ENCODE measurements at regions not wholly inside any gene's neighbourhood (a gene's known extent, or its start where the extent isn't known, plus 50 kb on each side); places are given as distances from the start of the nearest gene placed in this dataset.

DNA sequence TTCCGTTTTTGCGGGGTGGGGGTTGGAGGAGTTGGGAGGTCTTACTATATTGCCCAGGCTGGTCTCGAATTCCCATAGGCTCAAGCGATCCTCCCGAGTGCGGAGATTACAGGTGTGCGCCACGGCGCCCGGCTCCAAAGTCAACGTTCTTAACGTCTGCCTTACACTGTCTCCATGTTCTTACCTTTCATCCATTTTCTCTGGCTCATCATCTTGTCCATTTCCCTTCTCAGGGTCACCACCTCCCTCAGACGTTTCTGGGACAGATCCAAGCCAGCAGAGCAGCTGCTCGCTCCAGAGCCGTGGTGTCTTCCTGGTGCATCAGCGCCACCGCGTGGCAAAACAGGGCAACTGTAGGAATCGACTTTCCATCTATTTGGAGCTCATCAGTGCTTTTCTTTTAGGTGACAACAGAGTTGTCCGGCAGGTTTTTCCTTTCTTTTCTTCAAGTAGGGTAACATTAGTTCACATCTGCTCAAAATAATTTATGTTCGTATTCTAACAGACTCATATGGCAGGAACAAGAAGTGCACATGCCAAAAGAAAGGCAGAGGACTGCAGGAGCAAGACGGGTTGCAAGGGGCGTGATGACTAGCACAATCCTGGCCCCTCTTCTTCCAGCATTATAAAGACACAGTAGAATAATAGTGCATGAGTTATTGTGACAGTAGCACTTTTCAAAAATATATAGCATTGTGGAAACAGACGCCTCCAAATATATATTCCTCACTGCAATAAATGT is 103.1 kb upstream of the ABCC4 start (continued):
- TF ChIP-seq, protein P1, sequence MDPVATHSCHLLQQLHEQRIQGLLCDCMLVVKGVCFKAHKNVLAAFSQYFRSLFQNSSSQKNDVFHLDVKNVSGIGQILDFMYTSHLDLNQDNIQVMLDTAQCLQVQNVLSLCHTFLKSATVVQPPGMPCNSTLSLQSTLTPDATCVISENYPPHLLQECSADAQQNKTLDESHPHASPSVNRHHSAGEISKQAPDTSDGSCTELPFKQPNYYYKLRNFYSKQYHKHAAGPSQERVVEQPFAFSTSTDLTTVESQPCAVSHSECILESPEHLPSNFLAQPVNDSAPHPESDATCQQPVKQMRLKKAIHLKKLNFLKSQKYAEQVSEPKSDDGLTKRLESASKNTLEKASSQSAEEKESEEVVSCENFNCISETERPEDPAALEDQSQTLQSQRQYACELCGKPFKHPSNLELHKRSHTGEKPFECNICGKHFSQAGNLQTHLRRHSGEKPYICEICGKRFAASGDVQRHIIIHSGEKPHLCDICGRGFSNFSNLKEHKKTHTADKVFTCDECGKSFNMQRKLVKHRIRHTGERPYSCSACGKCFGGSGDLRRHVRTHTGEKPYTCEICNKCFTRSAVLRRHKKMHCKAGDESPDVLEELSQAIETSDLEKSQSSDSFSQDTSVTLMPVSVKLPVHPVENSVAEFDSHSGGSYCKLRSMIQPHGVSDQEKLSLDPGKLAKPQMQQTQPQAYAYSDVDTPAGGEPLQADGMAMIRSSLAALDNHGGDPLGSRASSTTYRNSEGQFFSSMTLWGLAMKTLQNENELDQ (tag by site-specific recombination; IDR thresholded peaks at IDR 0.05; ENCODE audit: low read depth): no peak
- TF ChIP-seq ZNF600 (tag by site-specific recombination; IDR thresholded peaks at IDR 0.05): peak; percentile 61; the same call in 1 of the 2 replicates
- TF ChIP-seq ZNF843 (tag by site-specific recombination; IDR thresholded peaks at IDR 0.05): no peak
- TF ChIP-seq ZBTB26 (tag by site-specific recombination; optimal IDR thresholded peaks at IDR 0.05): no peak
- TF ChIP-seq SCRT2 (tag by site-specific recombination; IDR thresholded peaks at IDR 0.05): peak; percentile 51; the same call in 1 of the 2 replicates
- no peak for TF ChIP-seq KLF16 (tag by site-specific recombination; IDR thresholded peaks at IDR 0.05)
- TF ChIP-seq BCL11B (tag by site-specific recombination; IDR thresholded peaks at IDR 0.05; ENCODE audit: low read depth): no peak
- TF ChIP-seq ZFHX2 (tag by site-specific recombination; conservative IDR thresholded peaks at IDR 0.05): no peak
- TF ChIP-seq ZNF394 (tag by site-specific recombination; IDR thresholded peaks at IDR 0.05; ENCODE audit: borderline replicate concordance): peak; percentile 33; the same call in 1 of the 2 replicates
- TF ChIP-seq PATZ1 (tag by site-specific recombination; IDR thresholded peaks at IDR 0.05): no peak
- 0 out of 2 replicates have a peak, but pooled peaks have one; percentile 5 for TF ChIP-seq ZNF280D (tag by site-specific recombination; IDR thresholded peaks at IDR 0.05)
- TF ChIP-seq ZNF654 (tag by site-specific recombination; IDR thresholded peaks at IDR 0.05; ENCODE audit: low read depth): peak; percentile 96
- TF ChIP-seq GLIS2 (tag by site-specific recombination; IDR thresholded peaks at IDR 0.05): no peak
- no peak for TF ChIP-seq ZNF16 (tag by site-specific recombination; IDR thresholded peaks at IDR 0.05; ENCODE audit: low read depth)
- TF ChIP-seq ZNF76 (tag by site-specific recombination; IDR thresholded peaks at IDR 0.05; ENCODE audit: borderline replicate concordance, low read depth): no peak
- 0 out of 2 replicates have a peak, but pooled peaks have one; percentile 31 for TF ChIP-seq ZSCAN30 (tag by site-specific recombination; IDR thresholded peaks at IDR 0.05)
- peak; percentile 60; the same call in 1 of the 2 replicates for TF ChIP-seq ZNF2 (tag by site-specific recombination; IDR thresholded peaks at IDR 0.05)
- TF ChIP-seq PRDM1 (tag by site-specific recombination; IDR thresholded peaks at IDR 0.05): 0 out of 2 replicates have a peak, but pooled peaks have one; percentile 13
- no peak for TF ChIP-seq ZNF549 (tag by site-specific recombination; IDR thresholded peaks at IDR 0.05)
- TF ChIP-seq KLF9 (tag by site-specific recombination; IDR thresholded peaks at IDR 0.05; ENCODE audit: low read depth): no peak
- TF ChIP-seq ZNF501 (tag by site-specific recombination; IDR thresholded peaks at IDR 0.05): peak; percentile 66; the same call in 1 of the 2 replicates
- TF ChIP-seq SCRT1 (tag by site-specific recombination; IDR thresholded peaks at IDR 0.05; ENCODE audit: borderline replicate concordance): peak; percentile 18; the same call in 1 of the 2 replicates
